ENCODE measurements at regions not wholly inside any gene's neighbourhood (a gene's known extent, or its start where the extent isn't known, plus 50 kb on each side); places are given as distances from the start of the nearest gene placed in this dataset.

DNA sequence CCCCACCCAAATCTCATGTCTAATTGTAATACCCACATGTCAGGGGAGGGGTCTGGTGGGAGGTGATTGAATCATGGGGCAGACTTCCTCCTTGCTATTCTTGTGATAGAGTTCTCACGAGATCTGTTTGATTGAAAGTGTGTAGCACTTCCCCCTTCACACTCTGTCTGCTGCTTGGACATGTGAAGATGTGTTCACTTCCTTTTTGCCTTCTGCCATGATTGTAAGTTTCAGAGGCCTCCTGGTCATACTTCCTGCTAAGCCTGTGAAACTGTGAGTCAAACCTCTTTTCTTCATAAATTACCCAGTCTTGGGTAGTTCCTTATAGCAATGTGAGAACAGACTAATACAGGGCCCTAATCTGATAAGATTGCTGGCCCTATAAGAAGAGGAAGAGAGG, 1514.8 kb downstream of the RPA4 start:
- TF ChIP-seq MAZ (IDR thresholded peaks at IDR 0.05; ENCODE audit: borderline replicate concordance, low read depth, low read length) (no peak), RCOR1 (IDR thresholded peaks at IDR 0.05; ENCODE audit: insufficient replicate concordance, low read length) (no peak), POLR2A (IDR thresholded peaks at IDR 0.05; ENCODE audit: low read depth, low read length) (no peak), FOS (IDR thresholded peaks at IDR 0.05; ENCODE audit: low read depth, low read length) (no peak), MXI1 (IDR thresholded peaks at IDR 0.05; ENCODE audit: borderline replicate concordance, low read depth, low read length) (no peak)
- TF ChIP-seq, protein P1, sequence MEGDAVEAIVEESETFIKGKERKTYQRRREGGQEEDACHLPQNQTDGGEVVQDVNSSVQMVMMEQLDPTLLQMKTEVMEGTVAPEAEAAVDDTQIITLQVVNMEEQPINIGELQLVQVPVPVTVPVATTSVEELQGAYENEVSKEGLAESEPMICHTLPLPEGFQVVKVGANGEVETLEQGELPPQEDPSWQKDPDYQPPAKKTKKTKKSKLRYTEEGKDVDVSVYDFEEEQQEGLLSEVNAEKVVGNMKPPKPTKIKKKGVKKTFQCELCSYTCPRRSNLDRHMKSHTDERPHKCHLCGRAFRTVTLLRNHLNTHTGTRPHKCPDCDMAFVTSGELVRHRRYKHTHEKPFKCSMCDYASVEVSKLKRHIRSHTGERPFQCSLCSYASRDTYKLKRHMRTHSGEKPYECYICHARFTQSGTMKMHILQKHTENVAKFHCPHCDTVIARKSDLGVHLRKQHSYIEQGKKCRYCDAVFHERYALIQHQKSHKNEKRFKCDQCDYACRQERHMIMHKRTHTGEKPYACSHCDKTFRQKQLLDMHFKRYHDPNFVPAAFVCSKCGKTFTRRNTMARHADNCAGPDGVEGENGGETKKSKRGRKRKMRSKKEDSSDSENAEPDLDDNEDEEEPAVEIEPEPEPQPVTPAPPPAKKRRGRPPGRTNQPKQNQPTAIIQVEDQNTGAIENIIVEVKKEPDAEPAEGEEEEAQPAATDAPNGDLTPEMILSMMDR (conservative IDR thresholded peaks at IDR 0.05; ENCODE audit: low read depth, low read length) = no peak
- TF ChIP-seq, protein P2, sequence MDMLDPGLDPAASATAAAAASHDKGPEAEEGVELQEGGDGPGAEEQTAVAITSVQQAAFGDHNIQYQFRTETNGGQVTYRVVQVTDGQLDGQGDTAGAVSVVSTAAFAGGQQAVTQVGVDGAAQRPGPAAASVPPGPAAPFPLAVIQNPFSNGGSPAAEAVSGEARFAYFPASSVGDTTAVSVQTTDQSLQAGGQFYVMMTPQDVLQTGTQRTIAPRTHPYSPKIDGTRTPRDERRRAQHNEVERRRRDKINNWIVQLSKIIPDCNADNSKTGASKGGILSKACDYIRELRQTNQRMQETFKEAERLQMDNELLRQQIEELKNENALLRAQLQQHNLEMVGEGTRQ (IDR thresholded peaks at IDR 0.05; ENCODE audit: low read depth, low read length) = no peak
